Fibroblast of villous mesenchyme (primary cell): ENCODE measurements at regions not wholly inside any gene's neighbourhood (a gene's known extent, or its start where the extent isn't known, plus 50 kb on each side); places are given as distances from the start of the nearest gene placed in this dataset.
A peak's percentile ranks its signal among the peaks of the same experiment; 100 is the strongest.

Experiments used
- DNase-seq: peaks from one replicate; pipeline ENCODE4 v3.0.0-alpha.2; 2010; ENCODE audit warnings: low read depth
- H3K4me3 ChIP-seq: 2 replicates; pipeline ENCODE4 v1.5.1; 2011; ENCODE audit warnings: low read depth, mild to moderate bottlenecking, low read length
- CTCF ChIP-seq: IDR thresholded peaks from 2 replicates; pipeline ENCODE4 v1.5.1; 2012; ENCODE audit warnings: low read depth, mild to moderate bottlenecking, low read length; ENCODE audit not compliant: insufficient read depth

DNA sequence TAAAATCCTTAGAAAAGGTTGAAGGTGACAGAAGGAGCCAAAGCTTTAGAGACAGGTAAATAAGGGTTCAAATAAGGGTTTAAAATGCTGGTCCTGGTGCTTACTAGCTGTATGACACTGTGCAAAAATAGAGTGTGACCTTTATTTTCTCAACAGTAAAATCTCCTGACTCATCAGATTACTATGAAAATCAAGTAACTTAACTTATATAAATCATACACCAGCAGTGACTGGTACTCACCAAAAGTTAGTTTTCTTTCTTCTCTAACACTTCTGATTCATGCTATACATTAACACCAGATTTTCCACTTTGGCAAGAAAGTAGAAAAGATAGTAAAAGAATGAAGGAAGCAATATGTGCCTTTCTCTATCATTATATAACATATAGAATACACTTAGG lies 205.9 kb upstream of the GBE1 start:
- no peak for DNase-seq
- H3K4me3 ChIP-seq, result no peak overlapping the region
- TF ChIP-seq CTCF, result no peak

DNA sequence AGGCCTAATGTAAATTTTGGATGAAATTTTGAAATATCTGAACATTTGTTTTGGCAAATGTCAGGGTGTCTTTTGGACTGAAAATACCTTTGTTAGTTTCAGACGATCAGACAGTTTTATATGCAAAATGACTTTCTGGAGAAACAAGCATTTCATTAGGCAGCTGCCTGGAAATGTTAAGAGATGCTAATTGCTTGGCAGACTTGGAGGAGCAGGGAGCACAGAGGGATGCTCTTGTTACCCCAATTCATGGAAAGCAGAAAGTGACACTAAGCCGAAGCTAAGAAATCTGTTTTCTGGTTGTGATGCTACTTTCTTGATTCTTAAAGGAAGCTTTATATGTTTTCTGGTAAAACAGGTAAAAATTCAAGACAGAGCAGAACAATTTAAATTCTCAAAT lies 204.3 kb upstream of the GBE1 start:
- no peak overlapping the region for H3K4me3 ChIP-seq
- no peak for TF ChIP-seq CTCF
- DNase-seq, result no peak

DNA sequence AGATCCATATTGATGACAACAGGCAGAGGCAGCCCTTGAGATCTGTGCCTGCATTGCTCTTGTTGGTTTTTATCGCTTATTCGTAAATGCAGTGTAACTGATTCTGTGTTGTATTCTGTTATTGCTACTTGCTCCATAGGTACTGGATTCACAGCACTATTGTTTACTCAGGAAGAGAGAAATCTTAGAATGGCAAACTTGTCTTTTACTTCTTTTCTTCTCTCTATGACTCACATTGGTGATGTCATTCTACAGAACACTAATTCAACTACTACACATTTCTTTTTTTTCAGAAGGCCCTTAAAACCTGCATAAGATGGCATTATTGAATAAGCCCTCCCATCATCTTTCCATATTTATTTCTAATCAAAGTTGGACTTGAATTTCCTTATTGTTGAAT lies 201.0 kb upstream of the GBE1 start:
- no peak for TF ChIP-seq CTCF
- DNase-seq, result no peak
- no peak overlapping the region for H3K4me3 ChIP-seq

- DNase-seq, result peak; percentile 22
Observed at GRCh38 chr3:81958972-81959640, 197.7 kb upstream of the GBE1 start.

DNA sequence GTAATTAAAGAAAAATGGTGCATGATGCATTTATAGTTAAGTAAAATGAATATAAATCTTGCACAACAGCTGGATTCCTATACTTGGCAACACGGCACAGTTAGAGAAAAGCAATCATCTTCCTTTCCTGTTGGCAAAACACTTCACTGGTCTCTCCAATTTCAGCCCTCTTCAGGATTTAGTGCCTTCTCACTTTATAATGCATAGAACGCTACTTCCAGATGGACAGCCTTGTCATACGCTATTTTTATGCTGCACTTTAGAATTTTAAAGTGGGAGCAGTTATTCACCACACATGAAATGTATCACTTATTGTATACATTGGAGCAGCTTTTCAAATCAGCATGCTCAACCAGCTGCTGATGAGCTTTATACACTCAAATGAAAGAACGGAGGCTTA lies 194.4 kb upstream of the GBE1 start:
- no peak for TF ChIP-seq CTCF
- no peak for DNase-seq
- H3K4me3 ChIP-seq, result no peak overlapping the region

More at GRCh38 chr3:81958972-81959640, 197.7 kb upstream of the GBE1 start:
- TF ChIP-seq CTCF, result no peak
- no peak overlapping the region for H3K4me3 ChIP-seq

DNA sequence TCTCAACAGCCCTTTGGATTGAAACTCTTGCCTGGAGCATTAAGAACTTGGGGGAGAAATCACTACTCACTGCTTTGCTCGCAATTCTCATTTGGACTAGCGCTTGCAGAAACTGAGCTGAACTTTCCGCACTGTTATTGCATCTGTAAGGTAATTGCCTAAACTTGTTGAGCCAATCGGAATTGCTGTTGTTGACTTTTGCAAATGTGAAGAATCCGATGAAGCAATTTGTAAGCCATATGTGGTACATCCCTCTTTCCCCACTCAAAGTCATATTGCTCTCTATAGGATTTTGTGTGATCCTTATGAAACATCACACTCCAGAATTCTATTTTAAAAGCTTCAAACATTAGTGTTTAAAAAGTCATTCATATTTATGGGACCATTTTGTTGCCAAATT lies 191.7 kb upstream of the GBE1 start:
- H3K4me3 ChIP-seq, result no peak overlapping the region
- DNase-seq, result no peak
- no peak for TF ChIP-seq CTCF

GRCh38 chr3:81952141-81952540 lies 190.7 kb upstream of the GBE1 start:
- TF ChIP-seq CTCF, result no peak
- H3K4me3 ChIP-seq, result no peak overlapping the region
- DNase-seq, result no peak
